GDM1 (cell line): ENCODE measurements at regions not wholly inside any gene's neighbourhood (a gene's known extent, or its start where the extent isn't known, plus 50 kb on each side); places are given as distances from the start of the nearest gene placed in this dataset.

ENCODE experiments used
- DNase-seq: peaks from one replicate; lab custom pipeline; 2025; lab: John Stamatoyannopoulos, UW

- DNase-seq, result no peak
These were observed 156.5 kb upstream of the MYL2 start for GRCh38 chr12:111076611-111077451.

- DNase-seq, result no peak
These were observed 155.8 kb upstream of the MYL2 start for GRCh38 chr12:111076199-111076598.

DNA sequence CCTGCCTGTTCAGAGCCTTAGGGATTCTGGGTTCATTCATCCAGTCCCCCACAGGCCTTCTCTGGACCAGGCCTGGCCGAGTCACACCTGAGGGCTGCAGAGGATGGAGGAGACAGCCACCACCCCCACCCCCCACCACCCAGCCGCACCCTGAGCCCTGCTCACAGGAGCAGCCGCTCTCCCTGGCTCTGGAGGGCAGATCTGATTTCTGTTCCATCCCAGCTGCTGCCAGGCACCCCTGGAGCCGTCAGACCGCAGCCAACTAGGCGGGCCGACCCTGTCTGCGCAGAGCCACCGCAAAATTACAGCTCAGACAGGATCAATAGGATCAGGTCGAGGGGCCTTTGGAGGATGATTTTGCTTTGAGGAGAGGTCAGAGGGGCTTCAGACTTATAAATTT is 154.6 kb upstream of the MYL2 start:
- no peak for DNase-seq

GRCh38 chr12:111074559-111074958 is 154.2 kb upstream of the MYL2 start:
- no peak for DNase-seq

DNA sequence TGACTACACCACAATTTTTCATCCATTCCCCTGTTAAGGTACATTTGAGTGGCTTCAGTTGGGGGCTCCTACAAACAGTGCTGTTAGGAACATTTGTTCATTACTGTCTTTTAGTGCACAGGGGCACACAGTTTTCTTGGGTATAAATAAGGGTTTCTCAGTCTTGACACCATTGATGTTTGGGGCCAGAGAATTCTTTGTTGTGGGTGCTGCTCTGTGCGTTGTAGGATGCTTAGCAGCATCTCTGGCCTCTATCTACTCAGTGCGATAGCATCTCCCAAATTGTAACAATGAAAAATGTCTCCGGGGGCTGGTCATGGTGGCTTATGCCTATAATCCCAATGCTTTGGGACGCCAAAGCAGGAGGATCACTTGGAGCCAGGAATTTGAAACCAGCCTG is 153.0 kb upstream of the MYL2 start:
- no peak for DNase-seq

DNA sequence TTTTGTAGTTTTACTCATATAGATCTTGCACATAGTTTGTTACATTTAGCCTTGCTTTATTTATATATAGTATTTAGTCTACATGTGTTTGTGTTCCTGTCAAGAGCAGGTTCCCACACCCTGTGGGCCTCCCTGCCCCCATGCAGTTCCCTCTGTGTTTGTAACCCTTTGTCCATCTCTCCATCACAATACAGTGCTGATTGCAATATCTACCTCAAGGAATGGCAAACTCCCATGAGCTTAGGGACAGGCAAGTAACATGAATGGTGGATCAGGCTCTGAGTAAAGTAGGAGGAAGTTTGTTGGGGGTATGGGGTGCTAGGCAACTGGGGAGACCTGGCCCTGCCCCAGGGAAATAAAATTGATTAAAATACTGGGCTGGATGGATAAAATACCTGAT is 151.9 kb upstream of the MYL2 start:
- DNase-seq, result no peak

GRCh38 chr12:111069886-111070285 is 149.5 kb upstream of the MYL2 start:
- no peak for DNase-seq

DNA sequence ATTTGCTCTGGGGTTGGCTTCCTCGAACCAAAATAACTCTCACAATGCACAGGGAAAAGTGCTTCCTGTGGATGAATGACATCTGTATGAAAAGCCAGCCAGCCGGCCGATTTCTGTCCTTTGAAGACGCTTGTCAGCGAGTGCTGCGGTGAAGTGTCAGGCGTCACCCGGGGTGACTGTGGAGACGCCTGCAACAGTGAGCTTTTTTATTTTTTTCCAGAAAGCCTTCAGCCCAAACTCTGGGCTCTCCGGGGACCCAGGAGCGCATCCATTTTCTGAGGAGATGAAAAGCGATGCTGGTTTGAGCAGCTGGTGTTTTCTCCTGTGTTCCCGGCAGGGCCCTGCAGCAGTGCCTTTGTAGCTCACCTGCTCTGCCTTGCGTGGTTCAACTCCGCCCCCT is 147.9 kb upstream of the MYL2 start:
- no peak for DNase-seq

DNA sequence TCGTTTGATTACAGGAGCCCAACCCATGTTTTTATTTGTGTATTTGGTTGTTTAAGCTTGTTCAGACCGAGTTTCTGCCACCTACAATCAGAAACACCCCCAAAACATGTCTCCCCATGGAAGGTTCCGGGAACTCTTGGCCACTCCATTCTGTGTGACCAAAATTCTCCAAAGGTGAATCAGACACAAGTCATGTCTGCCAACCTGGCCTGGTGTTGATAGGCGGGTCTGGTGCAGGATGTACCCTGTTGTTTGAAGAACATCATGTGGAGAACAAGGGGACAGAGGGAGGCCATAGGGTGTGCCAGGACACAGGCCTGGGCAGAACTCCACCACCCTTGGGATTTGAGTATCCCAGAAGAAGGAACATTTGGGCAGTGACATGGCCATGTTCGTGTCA is 147.1 kb upstream of the MYL2 start:
- no peak for DNase-seq

DNA sequence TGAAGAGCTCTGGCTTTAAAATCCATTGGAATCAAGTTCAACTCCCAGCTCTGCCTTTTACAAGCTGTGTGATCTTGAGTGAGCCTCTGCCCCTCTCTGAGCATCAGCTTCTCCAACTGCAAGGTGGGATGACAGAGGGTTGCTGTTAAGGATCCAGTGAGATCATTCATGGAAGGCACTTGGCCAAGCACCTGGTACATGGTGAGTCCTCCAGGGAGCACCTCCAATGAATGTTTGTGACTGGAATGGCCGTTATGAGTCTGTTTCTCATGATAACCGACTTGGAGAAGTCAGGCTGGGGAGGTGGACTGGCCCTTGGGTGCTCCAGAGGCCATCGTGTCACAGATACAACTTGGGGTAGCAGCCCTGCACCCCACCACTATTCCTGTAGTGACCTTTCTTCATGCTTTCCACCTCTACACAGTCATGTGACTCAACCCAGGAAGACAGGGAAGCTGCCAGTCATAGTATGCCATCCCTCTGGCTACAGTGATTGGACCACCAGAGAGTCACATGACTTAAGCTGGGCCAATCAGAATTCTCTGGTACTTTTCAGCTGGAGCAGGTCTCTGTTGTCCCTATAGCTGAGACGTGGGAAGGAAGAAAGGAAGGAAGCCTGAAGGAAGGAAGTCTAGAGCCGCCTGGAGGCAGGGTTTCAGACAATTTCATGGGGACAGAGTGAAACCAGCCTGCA is 146.5 kb upstream of the MYL2 start:
- no peak for DNase-seq

DNA sequence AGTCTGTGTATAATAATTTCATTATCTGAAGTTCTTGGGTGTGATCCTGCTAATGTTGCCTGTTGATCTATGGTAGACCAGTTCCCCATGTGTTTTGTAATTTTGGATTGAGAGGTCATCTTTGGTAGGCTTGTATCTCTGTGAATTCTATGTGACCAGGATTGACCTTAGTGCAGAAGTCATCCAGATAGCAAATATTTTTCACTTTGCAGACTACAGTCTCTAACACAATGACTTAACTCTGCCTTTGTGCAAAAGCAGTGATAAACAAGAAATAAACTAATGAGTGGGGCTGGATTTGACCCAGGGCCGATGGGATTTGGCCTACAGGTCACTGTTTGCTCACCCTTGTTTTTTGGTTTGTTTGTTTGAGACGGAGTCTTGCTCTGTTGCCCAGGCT is 144.6 kb upstream of the MYL2 start:
- no peak for DNase-seq

- DNase-seq, result no peak
These were observed 143.8 kb upstream of the MYL2 start for GRCh38 chr12:111064154-111064553.

GRCh38 chr12:111063295-111064026 is 143.1 kb upstream of the MYL2 start:
- no peak for DNase-seq

GRCh38 chr12:111057701-111058425 is 137.5 kb upstream of the MYL2 start:
- DNase-seq, result no peak

DNA sequence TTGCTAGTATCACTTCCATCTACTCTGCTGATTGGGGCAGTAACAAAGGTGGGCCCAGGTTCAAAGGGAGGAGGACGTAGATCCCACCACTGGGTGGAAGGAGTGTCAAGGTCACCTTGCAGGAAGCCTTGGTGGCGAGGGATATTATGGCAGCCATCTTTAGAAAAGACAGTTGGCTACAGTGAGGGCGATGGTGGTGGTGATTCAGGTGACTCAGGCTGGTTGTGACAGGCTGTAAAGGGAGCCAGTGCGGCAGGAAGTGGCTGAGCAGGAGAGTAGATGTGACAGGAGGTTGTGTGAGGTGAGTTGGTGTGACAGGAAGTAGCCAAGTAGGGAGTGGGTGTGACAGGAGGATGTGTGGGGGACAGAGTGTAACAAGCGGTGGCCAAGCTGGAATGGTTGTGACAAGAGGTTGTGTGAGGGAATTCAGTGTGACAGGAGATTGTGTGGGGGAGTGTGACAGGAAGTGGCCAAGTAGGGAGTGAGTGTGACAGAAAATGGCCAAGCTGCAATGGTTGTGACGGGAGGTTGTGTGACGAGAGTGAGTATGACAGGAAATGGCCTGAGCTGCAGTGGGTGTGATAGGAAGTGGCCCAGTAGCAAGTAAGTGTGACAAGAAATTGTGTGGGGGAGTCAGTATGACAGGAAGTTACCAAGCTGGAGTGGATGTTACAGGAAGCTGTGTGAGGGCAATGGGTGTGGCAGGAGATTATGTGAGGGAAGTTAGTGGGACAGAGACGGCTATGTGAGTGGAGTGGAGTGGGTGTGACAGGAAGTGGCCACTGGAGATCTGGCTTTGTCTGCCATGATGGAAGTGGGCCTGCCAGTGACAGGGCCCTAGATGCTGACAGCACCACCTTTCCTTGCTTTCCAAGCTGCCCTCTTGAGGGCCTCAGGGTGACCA is 136.5 kb upstream of the MYL2 start:
- peak; percentile 65 for DNase-seq

DNA sequence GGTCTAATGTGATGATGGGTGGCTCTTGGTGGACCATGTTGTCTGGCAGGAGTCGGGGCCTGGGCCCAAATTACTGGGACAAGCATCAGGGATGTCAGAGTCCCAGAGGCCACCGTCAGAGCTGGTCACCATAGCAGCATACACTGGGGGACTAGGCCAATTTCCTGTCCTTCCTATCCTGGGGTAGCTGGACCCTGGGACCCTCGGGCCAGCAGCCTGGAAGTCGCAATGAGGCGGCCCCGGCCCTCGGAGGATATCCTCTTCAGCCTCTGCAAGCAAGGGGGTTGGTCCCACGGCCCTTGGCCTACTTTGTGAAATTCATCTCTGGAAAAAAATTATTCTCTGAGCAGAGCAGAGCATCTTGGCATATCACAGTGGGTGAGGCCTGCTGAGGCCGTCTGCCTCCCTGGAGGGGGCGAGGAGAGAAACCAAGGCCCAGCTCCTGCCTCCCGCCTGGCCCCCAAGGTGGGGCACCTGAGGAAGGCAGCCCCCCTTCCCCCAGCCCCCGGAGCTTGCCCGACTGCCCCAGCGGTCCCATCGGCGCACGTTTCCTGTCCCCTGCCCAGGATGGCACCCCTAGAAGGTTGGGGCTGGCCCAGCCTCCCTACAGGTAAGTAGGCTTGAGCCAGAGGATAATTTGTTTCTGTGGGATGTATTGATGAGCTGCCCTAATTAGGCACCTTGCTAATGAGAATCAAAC is 135.0 kb upstream of the MYL2 start:
- no peak for DNase-seq

- DNase-seq, result no peak
These were observed 128.6 kb upstream of the MYL2 start for GRCh38 chr12:111048991-111049390.

DNA sequence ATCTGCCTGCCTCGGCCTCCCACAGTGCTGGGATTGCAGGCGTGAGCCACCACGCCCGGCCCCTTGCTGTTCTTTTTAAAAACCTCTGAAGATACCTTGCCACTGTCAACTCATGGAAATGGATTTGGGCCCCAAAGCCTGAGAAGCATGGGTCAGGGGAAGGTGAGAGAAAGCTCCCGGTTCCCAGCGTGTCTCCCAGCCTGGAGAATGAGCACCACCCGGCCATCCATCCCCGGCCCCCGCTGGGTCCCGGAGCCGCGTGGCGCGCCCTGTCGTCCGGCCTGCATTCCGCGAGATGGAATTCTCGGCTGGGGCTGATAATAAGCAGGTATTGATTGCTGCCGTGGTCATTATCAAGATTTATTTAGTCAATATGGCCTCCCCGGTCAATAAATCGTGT is 126.5 kb upstream of the MYL2 start:
- DNase-seq, result no peak

- DNase-seq, result no peak
These were observed 125.6 kb upstream of the MYL2 start for GRCh38 chr12:111045941-111046340.

- DNase-seq, result no peak
These were observed 120.7 kb upstream of the MYL2 start for GRCh38 chr12:111041091-111041490.

- DNase-seq, result no peak
These were observed 120.3 kb upstream of the MYL2 start for GRCh38 chr12:111040690-111041089.
